OCI-LY7 (cell line): ENCODE measurements at regions not wholly inside any gene's neighbourhood (a gene's known extent, or its start where the extent isn't known, plus 50 kb on each side); places are given as distances from the start of the nearest gene placed in this dataset.

Experiments used
- BruUV-seq: library from RNA; stranded (reverse); fragments of 400-500 nt; replicated peaks from 2 replicates; lab custom pipeline; 2021; lab: Mats Ljungman, UMichigan
- CTCF ChIA-PET: fragments of 300-600 bp; sonication (Branson Sonifier 250); formaldehyde crosslinking; loops from one replicate; lab custom pipeline; 2022; ENCODE audit warnings: antibody characterized with exemption; ENCODE audit not compliant: unreplicated experiment; lab: Charles Lee
- POLR2A ChIA-PET: fragments of 300-600 bp; sonication (Branson Sonifier 250); formaldehyde crosslinking; loops from one replicate; lab custom pipeline; 2022; ENCODE audit warnings: antibody characterized with exemption; lab: Charles Lee
- DNase-seq: peaks from one replicate; pipeline ENCODE4 v3.0.0-alpha.2; 2015; ENCODE audit warnings: low spot score
- H2AFZ ChIP-seq: fragments of 200-600 bp; sonication (generic), shearing (Covaris generic); 2 replicates; pipeline ENCODE4 v1.6.1; 2014; ENCODE audit warnings: mild to moderate bottlenecking, antibody characterized with exemption, low read length, moderate library complexity
- H3K27ac ChIP-seq: fragments of 200-600 bp; sonication (generic); 2 replicates; pipeline ENCODE4 v1.5.1; 2014; ENCODE audit warnings: mixed run types, low read depth, mild to moderate bottlenecking, moderate library complexity, low read length, inconsistent platforms; ENCODE audit not compliant: poor library complexity, severe bottlenecking
- H3K36me3 ChIP-seq: fragments of 200-600 bp; sonication (generic); 2 replicates; pipeline ENCODE4 v1.6.1; 2014; ENCODE audit warnings: mild to moderate bottlenecking, antibody characterized with exemption, low read length, moderate library complexity, mixed read lengths; ENCODE audit not compliant: insufficient read depth
- H3K4me1 ChIP-seq: fragments of 200-600 bp; sonication (generic); 2 replicates; pipeline ENCODE4 v1.5.1; 2014; ENCODE audit warnings: mild to moderate bottlenecking, low read length; ENCODE audit not compliant: insufficient read depth, poor library complexity, severe bottlenecking
- H3K4me2 ChIP-seq: fragments of 200-600 bp; sonication (generic); 2 replicates; pipeline ENCODE4 v1.6.1; 2014; ENCODE audit warnings: mild to moderate bottlenecking, low read length
- H3K4me3 ChIP-seq: fragments of 200-600 bp; sonication (generic); 2 replicates; pipeline ENCODE4 v1.5.1; 2014; ENCODE audit warnings: mild to moderate bottlenecking, low read depth, low read length; ENCODE audit not compliant: poor library complexity, severe bottlenecking
- H3K79me2 ChIP-seq: fragments of 200-600 bp; sonication (generic); 2 replicates; pipeline ENCODE4 v1.6.1; 2016; ENCODE audit warnings: low read depth, mild to moderate bottlenecking, low read length, moderate library complexity, mixed read lengths; ENCODE audit not compliant: insufficient read depth
- H3K9me2 ChIP-seq: fragments of 200-600 bp; sonication (generic); 2 replicates; pipeline ENCODE4 v1.6.1; 2016; ENCODE audit warnings: mild to moderate bottlenecking, low read length, mixed read lengths; ENCODE audit not compliant: insufficient read depth
- H3K9me3 ChIP-seq: fragments of 200-600 bp; sonication (generic); 2 replicates; pipeline ENCODE4 v1.6.1; 2014; ENCODE audit warnings: mild to moderate bottlenecking, mixed run types, low read length, mixed read lengths
- H4K20me1 ChIP-seq: fragments of 200-600 bp; sonication (generic); 2 replicates; pipeline ENCODE4 v1.6.1; 2014; ENCODE audit warnings: mild to moderate bottlenecking, antibody characterized with exemption, low read length, moderate library complexity, mixed read lengths; ENCODE audit not compliant: insufficient read depth
- CTCF ChIP-seq: fragments of 200-600 bp; sonication (generic); conservative IDR thresholded peaks from 2 replicates; pipeline ENCODE4 v1.5.1; 2014; ENCODE audit warnings: mild to moderate bottlenecking, antibody characterized with exemption, low read length, moderate library complexity, mixed read lengths
- EZH2phosphoT487 ChIP-seq: fragments of 200-600 bp; sonication (generic); IDR thresholded peaks from 2 replicates; pipeline ENCODE4 v1.6.1; 2018; ENCODE audit warnings: low read depth, borderline replicate concordance, mild to moderate bottlenecking, mixed run types, antibody characterized with exemption, low read length, moderate library complexity, mixed read lengths
- intact Hi-C: fragments of 100-400 bp; cut with micrococcal nuclease; formaldehyde crosslinking; loops from one replicate; pipeline ENCODE4 v1.10.0; 2022; ENCODE audit not compliant: unreplicated experiment

GRCh38 chr13:37295071-37295470 lies 189.6 kb upstream of the CSNK1A1L start:
- intact Hi-C loops = no loop called here
- BruUV-seq = no TSS peak
- POLR2A ChIA-PET = no interaction called here

GRCh38 chr13:37294472-37294871 lies 189.0 kb upstream of the CSNK1A1L start:
- no peaks in the 10 kb centered on the region for H3K79me2 ChIP-seq
- H3K4me2 ChIP-seq = no peak overlapping the region
- H3K4me3 ChIP-seq = no peak overlapping the region
- no peak for DNase-seq
- no peaks in the 10 kb centered on the region for H3K9me3 ChIP-seq
- ChIA-PET CTCF (no interaction called here), POLR2A (no interaction called here)
- intact Hi-C loops = no loop called here
- no peak for TF ChIP-seq CTCF
- no peak for TF ChIP-seq EZH2phosphoT487
- no peaks in the 10 kb centered on the region for H4K20me1 ChIP-seq
- no TSS peak for BruUV-seq
- no peak overlapping the region for H2AFZ ChIP-seq
- H3K4me1 ChIP-seq = no peaks in the 10 kb centered on the region
- H3K9me2 ChIP-seq = no peaks in the 10 kb centered on the region
- H3K36me3 ChIP-seq = no peaks in the 10 kb centered on the region
- H3K27ac ChIP-seq = no peak overlapping the region

More at GRCh38 chr13:37295071-37295470, 189.6 kb upstream of the CSNK1A1L start:
- Histone ChIP-seq H3K36me3 (no peaks in the 10 kb centered on the region), H3K27ac (no peak overlapping the region), H2AFZ (no peak overlapping the region), H3K4me3 (no peak overlapping the region), H3K9me2 (no peaks in the 10 kb centered on the region), H3K4me2 (no peak overlapping the region), H3K9me3 (no peaks in the 10 kb centered on the region), H3K79me2 (no peaks in the 10 kb centered on the region), H4K20me1 (no peaks in the 10 kb centered on the region), H3K4me1 (no peaks in the 10 kb centered on the region)
- CTCF ChIA-PET = no interaction called here
- TF ChIP-seq CTCF = no peak
- no peak for TF ChIP-seq EZH2phosphoT487
- no peak for DNase-seq

GRCh38 chr13:37293295-37293694 lies 187.8 kb upstream of the CSNK1A1L start:
- no peak overlapping the region for H3K4me2 ChIP-seq
- H3K4me1 ChIP-seq = no peaks in the 10 kb centered on the region
- no peaks in the 10 kb centered on the region for H3K9me2 ChIP-seq
- no peak for TF ChIP-seq CTCF
- no peak for TF ChIP-seq EZH2phosphoT487
- no peak for DNase-seq
- no peaks in the 10 kb centered on the region for H3K9me3 ChIP-seq
- H2AFZ ChIP-seq = no peak overlapping the region
- ChIA-PET POLR2A (interaction anchor here (0.6 to 1.1 kb wide), 2 partner anchors 19 to 417 kb away, joined by 3 to 5 read pairs; no protein-coding TSS in a partner anchor), CTCF (no interaction called here)
- BruUV-seq = no TSS peak
- H3K27ac ChIP-seq = no peak overlapping the region
- intact Hi-C loops = no loop called here
- no peak overlapping the region for H3K4me3 ChIP-seq
- H4K20me1 ChIP-seq = no peaks in the 10 kb centered on the region
- no peaks in the 10 kb centered on the region for H3K36me3 ChIP-seq
- no peaks in the 10 kb centered on the region for H3K79me2 ChIP-seq
